Hematopoietic multipotent progenitor cell treated with erythropoietin and hydrocortisone succinate and interleukin-3 and kit ligand, for 6 days (in vitro differentiated cells): ENCODE measurements at regions not wholly inside any gene's neighbourhood (a gene's known extent, or its start where the extent isn't known, plus 50 kb on each side); places are given as distances from the start of the nearest gene placed in this dataset.

Experiments used
- DNase-seq: peaks from one replicate; pipeline ENCODE4 v3.0.0-alpha.2; 2015

DNA sequence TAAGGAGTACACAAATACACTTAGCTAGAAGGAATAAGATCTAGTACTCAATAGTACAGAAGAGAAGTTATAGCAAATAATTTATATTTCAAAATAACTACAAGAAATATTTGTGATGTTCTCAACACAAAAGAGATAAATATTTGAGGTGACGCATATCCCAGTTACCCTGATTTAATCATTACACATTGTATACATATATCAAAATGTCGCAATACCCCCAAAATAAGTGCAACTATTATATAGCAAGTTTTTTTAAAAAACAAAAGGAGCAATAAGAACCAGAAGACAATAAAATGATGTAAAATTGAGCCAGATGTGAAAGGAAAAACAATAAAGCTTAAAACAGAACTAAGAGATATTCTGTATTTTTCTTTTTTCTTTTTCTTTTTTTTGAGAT lies 59.3 kb upstream of the KIAA1217 start:
- no peak for DNase-seq

DNA sequence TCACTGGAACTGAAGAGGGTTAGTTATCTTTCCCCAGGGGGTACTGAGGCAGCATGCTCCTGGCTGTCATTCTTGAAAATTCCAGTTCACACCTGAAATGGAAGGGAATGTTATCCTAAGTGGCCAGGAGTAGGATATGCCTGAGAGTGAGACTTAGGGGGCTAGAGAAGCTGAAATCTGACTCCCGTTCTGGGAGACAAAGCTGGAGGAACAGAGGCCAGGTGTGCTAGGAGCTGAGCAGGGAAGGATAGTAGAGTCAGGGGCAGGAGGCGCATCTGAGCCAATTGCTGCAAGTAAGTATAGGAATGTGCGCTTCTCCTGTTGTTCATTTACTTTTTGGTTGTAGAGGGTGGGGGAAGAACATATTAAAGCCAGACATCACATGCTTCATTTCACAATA lies 58.1 kb upstream of the KIAA1217 start:
- DNase-seq = no peak

DNA sequence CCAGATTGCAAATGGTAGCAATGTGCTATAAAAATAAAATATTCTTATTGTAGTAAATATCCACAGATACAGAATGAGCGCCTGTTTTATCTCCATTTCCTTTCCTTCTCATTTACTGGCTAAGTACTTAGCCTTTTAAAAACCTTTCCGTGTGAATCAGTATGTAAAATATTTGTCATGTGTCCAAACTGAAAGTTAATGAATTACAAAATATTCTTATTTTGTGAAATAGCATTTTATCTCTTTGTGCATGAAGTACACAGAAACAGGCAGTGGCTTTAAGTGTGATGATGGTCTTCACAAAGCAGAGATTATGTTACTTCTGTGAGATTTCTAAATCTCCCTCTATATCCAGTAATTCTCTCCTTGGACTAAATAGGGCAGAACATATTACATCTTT lies 56.7 kb upstream of the KIAA1217 start:
- no peak for DNase-seq

DNA sequence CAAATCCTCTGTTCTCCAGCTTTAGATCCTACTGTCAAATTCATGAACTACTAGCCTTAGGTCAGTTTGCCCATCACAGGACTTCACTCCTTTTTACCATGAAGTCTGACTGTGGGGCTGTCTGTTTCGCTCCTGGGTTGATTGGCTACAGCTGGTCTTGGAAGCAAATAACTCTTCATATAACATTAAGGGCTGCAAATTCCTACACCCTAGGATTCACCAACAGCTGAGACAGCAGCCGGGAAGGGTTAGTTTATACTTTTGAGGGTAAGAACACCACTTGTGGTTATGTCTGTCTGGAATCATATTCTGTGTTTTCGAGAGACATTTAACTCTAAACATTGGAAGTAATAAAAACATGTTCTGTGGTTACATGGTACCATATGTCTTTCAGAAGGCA lies 55.9 kb upstream of the KIAA1217 start:
- no peak for DNase-seq

DNA sequence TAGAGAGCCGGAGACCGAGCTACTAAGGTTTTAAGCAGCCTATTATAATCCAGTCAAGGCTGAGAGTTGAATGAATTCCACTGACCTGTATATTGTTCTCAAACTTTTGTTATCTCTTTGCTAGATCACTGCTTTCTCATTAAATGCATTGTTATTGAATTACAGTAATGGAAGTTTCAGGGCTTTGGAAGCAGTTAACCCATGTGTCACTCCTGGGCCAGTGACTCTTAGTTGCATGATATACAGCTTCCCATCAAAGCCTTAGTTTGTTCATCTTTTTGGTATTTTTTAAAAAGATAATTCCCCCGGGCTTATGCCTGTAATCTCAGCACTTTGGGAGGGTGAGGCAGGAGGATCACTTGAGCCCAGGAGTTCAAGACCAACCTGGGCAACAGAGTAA lies 55.4 kb upstream of the KIAA1217 start:
- no peak for DNase-seq

DNA sequence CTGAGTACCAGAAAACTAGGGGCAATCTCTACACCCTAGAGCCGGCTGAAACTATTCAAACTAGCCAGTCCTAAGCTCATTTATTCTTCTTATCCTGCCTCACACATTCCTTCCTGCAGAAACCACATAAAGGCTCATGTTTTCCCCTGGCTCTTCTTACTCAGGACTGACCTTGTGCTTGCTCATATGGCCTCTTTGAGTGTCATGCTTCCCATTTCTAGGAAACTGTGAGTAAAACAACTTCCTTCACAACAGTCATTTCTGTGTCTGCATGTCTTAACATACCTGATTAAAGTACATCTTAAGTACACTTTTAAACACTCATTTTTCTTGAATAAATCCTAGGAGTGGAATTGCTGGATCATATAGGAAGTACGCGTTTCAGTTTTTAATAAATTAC lies 52.3 kb upstream of the KIAA1217 start:
- no peak for DNase-seq

DNA sequence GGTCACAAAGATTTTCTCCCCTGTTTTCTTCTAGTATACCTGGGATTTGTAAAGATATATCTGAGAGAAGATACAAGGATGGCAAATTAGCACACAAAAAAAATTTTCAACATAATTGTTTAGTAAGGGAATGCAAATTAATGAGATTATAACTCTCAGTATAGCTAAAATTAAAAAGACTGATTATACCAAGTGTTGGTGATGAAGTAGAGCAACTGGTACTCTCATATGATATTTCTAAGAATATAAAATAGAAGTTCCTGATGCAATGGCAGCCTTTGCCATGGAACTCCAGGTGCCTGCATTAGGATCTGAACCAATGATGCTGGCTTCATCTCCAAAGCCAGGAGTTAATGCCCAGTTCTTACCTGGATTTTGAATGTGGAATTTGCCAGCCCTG lies 51.4 kb upstream of the KIAA1217 start:
- DNase-seq = no peak
